C1 segment of cervical spinal cord (tissue), 14 donors: ENCODE measurements at regions not wholly inside any gene's neighbourhood (a gene's known extent, or its start where the extent isn't known, plus 50 kb on each side); places are given as distances from the start of the nearest gene placed in this dataset.

Source experiments
- DNase-seq, 14 donors: peaks; one replicate each; lab custom pipeline; 2025; lab: John Stamatoyannopoulos, UW

DNA sequence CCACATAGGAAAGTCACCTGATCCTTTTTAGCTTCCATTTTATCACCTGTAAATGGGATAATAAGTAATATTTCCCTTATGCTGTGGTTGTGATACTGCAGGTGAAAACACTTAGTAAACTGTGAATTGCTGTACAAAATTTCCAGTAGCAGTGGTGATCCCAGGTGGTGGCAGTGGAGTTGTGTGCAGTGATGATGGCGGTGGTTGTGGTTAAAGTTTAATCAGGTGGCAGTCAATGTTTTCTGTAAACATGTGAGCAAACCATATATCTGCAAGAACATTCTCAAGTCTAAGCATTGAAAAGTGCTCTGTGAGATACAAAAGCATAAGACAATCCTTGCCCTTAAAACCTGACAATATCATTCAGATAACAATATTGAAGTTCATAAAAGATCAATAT, 480.2 kb downstream of the RASEF start:
- DNase-seq, result no peak

GRCh38 chr9:82583524-82583923, 479.4 kb downstream of the RASEF start:
- no peak for DNase-seq

DNA sequence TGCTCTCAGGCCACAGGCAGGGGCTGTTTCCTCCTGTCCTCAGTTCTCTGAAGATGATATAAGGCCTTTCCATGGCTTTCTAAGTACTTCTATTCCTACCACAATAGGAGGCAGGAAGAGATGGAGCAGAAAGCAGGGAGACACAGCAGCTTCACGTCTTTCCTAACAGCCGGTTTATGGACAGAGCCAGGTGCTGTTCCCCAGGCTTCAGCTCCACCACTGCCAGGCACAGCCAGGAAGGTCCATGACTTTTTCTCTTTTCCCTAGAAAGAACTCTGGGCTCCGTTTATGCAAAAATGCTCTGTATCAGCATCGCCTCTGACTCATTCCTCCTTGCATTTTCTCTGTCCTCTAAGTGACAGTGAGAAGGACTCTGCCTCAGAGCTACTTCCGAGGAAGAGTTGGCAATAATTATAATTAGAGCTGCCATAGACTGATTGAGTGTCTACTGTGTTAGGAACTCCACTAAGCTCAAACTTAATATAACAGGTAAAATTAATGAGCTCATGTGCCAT, 478.5 kb downstream of the RASEF start:
- no peak for DNase-seq

DNA sequence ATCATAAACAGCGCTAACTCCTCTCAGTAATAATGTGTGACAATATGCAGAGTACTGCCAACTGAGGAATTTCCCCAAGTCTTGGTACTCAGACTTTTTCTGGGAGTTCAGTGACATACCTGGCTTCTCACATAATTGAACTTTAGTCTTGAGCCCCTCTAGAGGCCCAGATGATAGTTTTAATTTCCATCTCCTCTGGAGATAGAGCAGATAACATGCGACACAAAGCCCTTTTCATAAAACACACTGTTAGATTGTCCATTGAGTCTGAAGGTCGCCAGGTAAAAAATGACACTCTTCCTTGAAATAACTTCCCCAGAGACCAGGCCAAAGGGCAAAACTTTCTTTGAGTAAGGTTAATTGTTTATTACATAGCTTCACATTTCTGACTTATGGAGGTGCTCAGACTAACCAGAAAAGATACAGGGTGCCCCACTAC, 476.0 kb downstream of the RASEF start:
- DNase-seq, result no peak

DNA sequence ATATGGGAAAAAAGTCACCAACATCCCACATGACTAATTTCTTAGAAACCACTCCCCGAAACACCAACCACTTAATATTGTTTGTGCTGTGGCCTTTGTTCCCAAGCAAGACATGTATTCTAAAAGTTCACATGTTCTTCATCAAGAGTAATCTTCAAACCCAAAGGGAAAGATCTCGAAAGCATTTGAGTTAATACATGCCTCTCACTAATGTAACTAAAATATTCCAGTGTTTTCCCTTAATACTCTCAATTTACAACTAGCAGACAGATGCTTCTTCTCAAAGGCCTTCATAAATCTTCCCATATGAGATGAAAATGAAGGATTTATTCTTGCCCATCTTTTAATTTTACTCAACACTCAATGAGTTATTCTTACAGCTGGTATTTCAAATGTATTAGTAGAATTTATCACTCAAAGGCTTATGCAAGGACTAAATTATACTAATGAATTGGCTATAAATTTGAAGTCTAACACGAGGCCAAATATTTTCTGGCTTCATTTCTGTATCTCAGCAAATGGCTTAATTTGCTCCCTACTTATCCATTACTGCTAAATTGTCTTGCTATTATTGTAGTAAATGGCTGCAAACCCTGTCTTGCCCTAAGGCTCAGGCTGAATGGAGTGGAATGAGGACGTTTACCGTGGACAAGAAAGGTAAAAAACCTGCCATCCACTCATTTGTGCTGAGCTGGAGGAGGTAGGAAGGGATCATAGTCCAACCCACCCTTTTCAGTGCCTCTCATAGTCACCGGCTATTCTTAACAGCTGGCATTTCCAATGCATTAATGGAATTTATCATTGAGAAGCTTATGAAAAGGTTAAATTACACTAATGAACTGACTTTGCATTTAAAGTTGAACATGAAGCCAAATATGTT, 474.4 kb downstream of the RASEF start:
- no peak for DNase-seq

- DNase-seq, result no peak
These were observed 472.1 kb downstream of the RASEF start for GRCh38 chr9:82590845-82591244.

GRCh38 chr9:82593501-82593900, 469.4 kb downstream of the RASEF start:
- no peak for DNase-seq

DNA sequence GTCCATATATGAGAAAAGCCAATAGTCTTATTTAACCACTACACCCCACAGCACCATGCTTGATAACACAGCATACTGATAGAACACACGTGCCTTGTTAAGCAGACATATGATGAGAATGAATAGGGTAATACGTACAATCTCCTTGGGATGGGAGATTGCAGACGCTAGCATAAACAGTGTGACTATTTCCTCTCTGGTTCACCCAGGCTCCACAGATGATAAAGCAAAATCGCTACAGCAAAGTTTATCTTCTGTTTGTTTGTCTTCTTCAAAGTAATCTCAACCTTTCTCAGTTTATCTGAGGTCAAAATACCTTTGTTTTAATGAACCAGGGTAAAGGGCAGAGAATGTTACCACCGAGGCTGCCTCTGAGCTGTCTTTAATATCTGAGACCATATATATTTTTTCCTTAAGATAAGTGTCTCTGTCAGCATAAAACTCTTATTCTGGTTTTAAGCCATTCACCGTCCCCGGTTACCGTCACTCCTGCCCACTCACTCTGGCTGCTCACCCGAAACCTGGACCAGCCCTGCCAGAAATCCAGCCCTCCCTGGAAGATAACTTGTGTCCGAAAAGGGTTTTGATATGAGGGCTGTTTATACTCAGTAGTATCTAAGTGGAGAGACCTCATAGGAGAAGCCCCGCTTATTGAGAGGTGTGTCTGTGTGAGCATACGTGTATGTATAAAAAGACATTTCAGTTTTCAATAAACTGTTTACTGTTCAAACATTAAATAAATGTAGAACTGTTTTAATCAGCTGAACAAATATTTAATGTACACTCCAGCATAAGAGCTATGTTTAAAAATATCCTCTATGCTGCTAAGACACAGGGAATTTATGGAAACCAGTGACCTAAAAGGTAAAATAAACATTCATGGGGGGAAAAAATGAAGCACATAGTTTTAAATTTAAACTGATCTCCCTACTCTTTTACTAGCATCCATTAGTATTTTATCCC, 465.4 kb downstream of the RASEF start:
- no peak for DNase-seq

- DNase-seq, result no peak
These were observed 464.5 kb downstream of the RASEF start for GRCh38 chr9:82598241-82599039.

DNA sequence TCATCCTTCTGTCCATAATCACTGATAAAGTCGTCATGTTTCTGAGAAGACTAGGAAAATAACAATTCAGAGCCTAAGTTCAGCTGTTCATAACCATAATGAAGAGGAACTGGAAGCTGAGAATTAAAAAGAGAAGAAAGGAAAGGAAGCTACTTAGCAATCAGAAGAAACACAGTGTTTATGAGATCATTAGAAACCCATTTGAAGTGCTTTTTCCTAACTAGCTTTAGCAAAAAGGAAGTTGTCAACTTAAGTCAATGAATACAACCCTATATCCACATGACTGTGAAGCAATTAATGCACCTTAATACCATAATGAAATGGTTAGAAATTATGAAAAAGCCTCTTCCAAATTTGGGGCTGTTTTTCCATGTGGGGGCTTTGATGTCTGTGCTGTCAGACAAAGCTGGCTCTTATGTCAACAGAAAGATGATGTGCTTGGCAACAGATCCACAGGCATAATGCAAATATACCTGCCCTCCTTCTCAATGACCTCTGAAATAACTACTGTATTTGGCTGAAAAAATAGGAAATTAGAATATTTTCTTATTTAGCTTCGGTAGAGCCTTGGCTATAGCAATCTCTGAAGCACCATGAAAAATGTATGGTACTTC, 463.5 kb downstream of the RASEF start:
- no peak for DNase-seq

DNA sequence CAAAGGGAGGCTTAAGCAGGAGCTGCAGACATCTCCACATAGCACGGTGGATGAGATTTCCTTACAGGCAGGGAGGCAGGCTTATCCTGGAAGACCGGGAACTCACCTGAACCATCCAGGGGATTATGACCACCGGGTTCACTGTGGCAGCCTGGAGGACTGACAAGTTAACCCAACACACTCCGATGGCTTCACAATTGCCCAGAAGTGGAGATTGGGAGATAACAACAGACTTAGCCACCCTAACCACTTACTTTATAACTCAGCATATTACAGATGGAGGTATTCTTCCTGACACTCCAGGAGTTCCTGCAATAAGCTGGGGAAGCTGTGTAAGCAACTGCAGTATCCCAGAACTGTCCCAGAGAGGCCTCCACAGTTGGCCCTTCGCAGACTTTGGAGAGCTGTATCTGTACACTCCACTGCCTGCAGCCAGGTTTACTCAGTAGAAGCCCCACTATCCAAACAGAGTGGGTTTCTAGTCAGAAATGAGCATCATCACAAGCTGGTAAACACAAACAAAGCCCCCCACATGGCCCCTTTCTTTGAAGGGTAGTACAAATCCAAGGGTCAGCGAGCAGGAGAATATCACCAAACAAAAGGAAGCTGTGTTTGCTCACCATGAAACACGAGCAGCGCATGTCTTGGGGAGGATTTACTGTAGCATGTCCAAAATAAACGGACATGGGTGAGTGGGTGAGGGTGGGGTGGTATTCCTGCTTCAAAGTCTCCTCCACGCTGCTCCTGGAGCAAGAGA, 462.2 kb downstream of the RASEF start:
- no peak for DNase-seq

DNA sequence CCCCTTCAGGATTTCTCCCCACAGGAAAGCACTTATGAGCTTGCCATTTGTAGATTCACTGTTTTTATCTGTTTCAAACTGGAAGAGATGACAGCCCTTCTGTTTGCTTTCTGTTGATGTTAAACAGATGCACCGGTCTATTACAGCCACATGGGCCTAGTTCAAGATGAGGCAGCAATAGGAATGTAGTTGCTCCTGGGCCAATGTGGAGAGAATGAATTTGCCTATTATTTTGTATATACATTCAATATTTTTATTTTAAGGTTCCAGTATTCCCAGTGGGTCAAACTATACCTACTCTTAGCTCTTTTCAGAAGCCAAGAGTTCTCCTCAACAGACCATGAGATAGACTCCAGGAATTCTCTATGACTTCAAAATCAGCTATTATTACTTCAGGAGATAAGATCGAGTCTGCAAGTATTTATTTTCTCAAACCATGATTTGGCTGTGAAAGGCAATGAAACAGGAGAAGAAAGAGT, 461.6 kb downstream of the RASEF start:
- DNase-seq, result no peak

DNA sequence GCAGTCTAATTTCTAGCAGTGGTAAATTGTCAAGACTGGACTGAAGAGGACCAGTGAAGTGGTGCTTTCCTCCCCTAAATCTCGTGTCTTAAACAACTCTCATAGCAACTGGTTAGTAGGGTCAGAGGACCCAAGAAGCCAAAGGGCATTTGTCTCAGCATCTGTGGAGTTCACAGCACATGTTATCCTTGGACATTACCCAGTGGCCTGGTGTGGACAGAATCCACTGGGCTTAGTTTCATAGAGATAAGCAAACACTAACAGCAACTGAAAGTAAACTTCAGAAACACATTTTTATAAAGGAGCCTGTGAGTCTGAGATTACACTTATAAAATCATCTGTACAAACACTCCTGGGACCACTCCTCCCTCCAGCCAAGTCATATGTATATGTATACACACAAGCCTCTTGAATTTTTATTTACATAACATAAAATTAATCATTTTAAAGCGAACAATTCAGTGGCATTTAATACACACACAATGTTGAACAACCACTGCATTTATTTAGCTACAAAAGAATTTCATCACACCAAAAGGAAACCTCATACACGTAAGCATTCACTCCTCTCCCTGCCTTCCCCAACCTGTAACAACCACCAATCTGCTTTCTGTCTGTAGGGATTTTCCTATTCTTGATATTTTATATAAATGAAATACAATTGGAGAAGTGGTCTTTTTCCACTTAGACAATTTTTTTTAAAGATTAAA, 457.8 kb downstream of the RASEF start:
- DNase-seq, result no peak

DNA sequence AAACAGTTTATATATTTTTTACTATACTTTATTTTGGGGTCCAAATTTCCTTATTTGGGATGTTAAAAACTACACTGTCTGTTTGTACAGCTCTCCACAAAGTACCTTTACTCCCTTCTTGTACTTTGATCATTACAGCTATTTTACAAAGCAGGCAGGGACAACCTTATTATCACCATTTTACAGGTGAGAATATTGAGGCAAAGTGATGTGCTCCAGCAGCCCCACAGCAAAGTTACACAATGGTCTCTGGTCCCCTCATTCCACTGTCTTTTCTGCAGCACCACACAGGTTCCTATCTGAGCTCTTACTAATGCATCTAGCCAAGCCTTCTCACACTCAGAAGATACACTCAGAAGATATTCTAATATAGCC, 457.3 kb downstream of the RASEF start:
- no peak for DNase-seq

GRCh38 chr9:82606071-82606470, 456.9 kb downstream of the RASEF start:
- DNase-seq, result no peak

DNA sequence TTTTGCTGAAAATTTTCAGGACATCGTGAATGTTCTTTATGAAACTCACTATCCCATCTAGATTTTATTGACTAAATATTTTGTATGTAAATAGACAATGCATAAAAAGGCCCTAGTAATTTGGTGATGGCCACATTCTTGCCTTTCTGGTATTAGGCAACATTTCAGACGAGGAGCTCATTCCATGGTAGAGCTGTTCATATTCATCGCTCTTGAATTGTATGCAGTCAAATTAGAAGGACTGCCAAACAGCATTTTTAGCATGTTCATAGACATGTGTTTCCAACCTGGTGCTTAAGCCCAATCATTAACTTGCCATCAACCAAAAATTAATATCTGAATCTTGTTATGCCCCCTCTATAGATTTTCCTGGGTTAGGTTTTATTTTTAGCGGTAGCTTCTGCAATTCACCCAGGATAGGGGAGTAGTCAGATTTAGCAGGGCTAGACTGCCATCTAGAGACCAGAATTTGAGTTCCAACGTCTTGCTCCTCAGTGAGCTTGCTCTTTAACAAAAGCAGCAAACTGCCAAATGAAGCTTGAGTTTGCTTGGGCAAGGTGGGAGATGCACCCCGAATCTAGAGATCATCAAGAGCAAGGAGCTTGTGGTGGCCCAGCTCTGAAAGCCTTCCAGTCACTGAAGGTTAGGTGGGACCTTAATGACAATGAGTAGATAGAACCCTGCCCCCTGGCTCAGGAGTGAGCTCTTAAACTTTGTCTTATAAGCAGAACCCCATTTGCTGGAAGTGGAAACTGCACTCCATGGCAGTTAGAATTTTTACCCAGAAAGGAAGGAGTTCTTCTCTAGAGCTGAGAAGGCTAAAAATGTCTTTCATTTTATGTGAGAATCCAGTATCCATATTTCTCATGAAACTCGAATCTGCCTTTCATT, 456.2 kb downstream of the RASEF start:
- peak in 3 of 14 donors; percentile 0 to 2 (median 1) for DNase-seq

GRCh38 chr9:82608487-82608886, 454.5 kb downstream of the RASEF start:
- no peak for DNase-seq

GRCh38 chr9:82612942-82613341, 450.0 kb downstream of the RASEF start:
- DNase-seq, result no peak
